K562 (cell line): ENCODE measurements at regions not wholly inside any gene's neighbourhood (a gene's known extent, or its start where the extent isn't known, plus 50 kb on each side); places are given as distances from the start of the nearest gene placed in this dataset.

Experiments
- CTCF ChIP-seq, 3 experiments: IDR thresholded peaks in 2 of 3; conservative IDR thresholded peaks in 1 of 3; 2 replicates each; pipeline ENCODE4 v1.5.1; 2011 to 2012; ENCODE audit warnings: low read length in 3 of 3, mild to moderate bottlenecking in 3 of 3, control low read depth in 2 of 3, improper control_type of control experiment in 1 of 3, inconsistent platforms in 1 of 3, low read depth in 1 of 3, mixed read lengths in 1 of 3, moderate library complexity in 1 of 3; ENCODE audit not compliant: insufficient read depth in 2 of 3
- JUND ChIP-seq, 2 experiments: IDR thresholded peaks; 2 replicates in 1 of 2; 3 replicates in 1 of 2; pipeline ENCODE4 v1.6.1; 2011; ENCODE audit warnings: borderline replicate concordance in 2 of 2, low read depth in 2 of 2, low read length in 2 of 2, improper control_type of control experiment in 1 of 2, missing biosample characterization in 1 of 2, missing genetic modification characterization in 1 of 2, missing genetic modification reagents in 1 of 2
- MXI1 ChIP-seq: IDR thresholded peaks from 2 replicates; pipeline ENCODE4 v1.6.1; 2011; ENCODE audit warnings: low read depth, mild to moderate bottlenecking, improper control_type of control experiment, low read length
- NONO ChIP-seq, 2 experiments: fragments of 200-400 bp in 1 of 2; fragments of 450-650 bp in 1 of 2; formaldehyde crosslinking in 1 of 2; IDR thresholded peaks; 2 replicates each; pipeline ENCODE4 v1.6.1; 2017; ENCODE audit warnings: low read depth in 2 of 2, mild to moderate bottlenecking in 2 of 2, moderate library complexity in 2 of 2, low read length in 1 of 2
- REST ChIP-seq, 2 experiments: fragments of 450-650 bp; formaldehyde crosslinking in 1 of 2; IDR thresholded peaks; 2 replicates each; pipeline versions ENCODE4 v1.4.0 to v1.6.1; 2014 to 2020; ENCODE audit warnings: mild to moderate bottlenecking in 2 of 2, borderline replicate concordance in 1 of 2, low read depth in 1 of 2
- SREBF2 ChIP-seq: sonication (generic); formaldehyde crosslinking; IDR thresholded peaks from 2 replicates; pipeline ENCODE4 v1.4.0; 2020; ENCODE audit warnings: mild to moderate bottlenecking, missing genetic modification reagents
- TAF7 ChIP-seq: fragments of 450-650 bp; IDR thresholded peaks from 2 replicates; pipeline ENCODE4 v1.6.1; 2016; ENCODE audit warnings: missing genetic modification characterization, missing compliant biosample characterization
- TARDBP ChIP-seq: fragments of 450-650 bp; IDR thresholded peaks from 2 replicates; pipeline ENCODE4 v1.6.1; 2016
- ZBTB49 ChIP-seq: sonication (generic); formaldehyde crosslinking; IDR thresholded peaks from 2 replicates; pipeline ENCODE4 v1.8.0; 2022; ENCODE audit warnings: missing genetic modification reagents, mild to moderate bottlenecking, borderline replicate concordance

- no peak for TF ChIP-seq TARDBP
- no peak for TF ChIP-seq CTCF (IDR thresholded peaks at IDR 0.05 in 2 of 3, conservative IDR thresholded peaks at IDR 0.05 in 1 of 3; ENCODE audit: insufficient read depth in 2 of 3, low read depth in 1 of 3, low read length in 3 of 3)
- TF ChIP-seq NONO (IDR thresholded peaks at IDR 0.05; ENCODE audit: low read depth in 2 of 2, low read length in 1 of 2): no peak
- no peak for TF ChIP-seq JUND (IDR thresholded peaks at IDR 0.05; ENCODE audit: borderline replicate concordance, low read depth, low read length)
- TF ChIP-seq JUND (tag; IDR thresholded peaks at IDR 0.05; ENCODE audit: borderline replicate concordance, low read depth, low read length): no peak
- no peak for TF ChIP-seq ZBTB49 (CRISPR knock-in tag)
- no peak for TF ChIP-seq REST (IDR thresholded peaks at IDR 0.05; ENCODE audit: borderline replicate concordance)
- TF ChIP-seq REST (CRISPR knock-in tag; IDR thresholded peaks at IDR 0.05; ENCODE audit: low read depth): no peak
- TF ChIP-seq SREBF2 (CRISPR knock-in tag): no peak
- no peak for TF ChIP-seq TAF7 (tag)
- no peak for TF ChIP-seq MXI1
Observed at GRCh38 chr13:36769126-36769525, 49.9 kb upstream of the RFXAP start.
